ENCODE measurements at regions not wholly inside any gene's neighbourhood (a gene's known extent, or its start where the extent isn't known, plus 50 kb on each side); places are given as distances from the start of the nearest gene placed in this dataset.

DNA sequence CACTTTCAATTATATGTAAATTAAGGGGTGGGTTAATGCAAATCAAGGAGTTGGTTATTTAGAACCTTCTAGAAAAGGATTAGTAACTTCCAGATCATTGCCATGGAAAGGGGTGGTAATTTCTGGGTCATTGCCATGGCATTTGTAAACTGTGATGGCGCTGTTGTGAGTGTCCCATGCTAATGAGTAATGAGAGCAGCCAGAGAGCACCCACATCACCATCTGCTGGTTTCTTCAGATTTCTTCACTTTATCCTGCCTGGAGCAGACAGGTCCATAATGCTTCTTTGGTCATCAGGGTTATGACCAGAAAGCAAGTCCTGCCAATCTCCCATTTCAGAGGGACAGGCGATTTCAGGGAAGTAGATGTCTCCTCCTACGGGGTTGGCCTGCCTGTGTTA lies 311.3 kb upstream of the CNR1 start:
- H3K9me3 ChIP-seq: no peaks in the 10 kb centered on the region
- no peak for TF ChIP-seq POLR2A (IDR thresholded peaks at IDR 0.05)
- TF ChIP-seq, protein P1, sequence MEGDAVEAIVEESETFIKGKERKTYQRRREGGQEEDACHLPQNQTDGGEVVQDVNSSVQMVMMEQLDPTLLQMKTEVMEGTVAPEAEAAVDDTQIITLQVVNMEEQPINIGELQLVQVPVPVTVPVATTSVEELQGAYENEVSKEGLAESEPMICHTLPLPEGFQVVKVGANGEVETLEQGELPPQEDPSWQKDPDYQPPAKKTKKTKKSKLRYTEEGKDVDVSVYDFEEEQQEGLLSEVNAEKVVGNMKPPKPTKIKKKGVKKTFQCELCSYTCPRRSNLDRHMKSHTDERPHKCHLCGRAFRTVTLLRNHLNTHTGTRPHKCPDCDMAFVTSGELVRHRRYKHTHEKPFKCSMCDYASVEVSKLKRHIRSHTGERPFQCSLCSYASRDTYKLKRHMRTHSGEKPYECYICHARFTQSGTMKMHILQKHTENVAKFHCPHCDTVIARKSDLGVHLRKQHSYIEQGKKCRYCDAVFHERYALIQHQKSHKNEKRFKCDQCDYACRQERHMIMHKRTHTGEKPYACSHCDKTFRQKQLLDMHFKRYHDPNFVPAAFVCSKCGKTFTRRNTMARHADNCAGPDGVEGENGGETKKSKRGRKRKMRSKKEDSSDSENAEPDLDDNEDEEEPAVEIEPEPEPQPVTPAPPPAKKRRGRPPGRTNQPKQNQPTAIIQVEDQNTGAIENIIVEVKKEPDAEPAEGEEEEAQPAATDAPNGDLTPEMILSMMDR (IDR thresholded peaks at IDR 0.05): no peak
- no peak overlapping the region for H3K4me3 ChIP-seq (replicated peaks in 1 of 3)
- no peaks in the 10 kb centered on the region for H3K36me3 ChIP-seq
- H3K27me3 ChIP-seq: no peaks in the 10 kb centered on the region
- H3K27ac ChIP-seq: no peak overlapping the region
- intact Hi-C loops (cut with DNase I): no loop called here
- no peaks in the 10 kb centered on the region for H3K4me1 ChIP-seq
- 58 to 87% methylated on average over 3 of the region's 3 CpGs for WGBS, 2 donors
- DNase-seq: no peak

DNA sequence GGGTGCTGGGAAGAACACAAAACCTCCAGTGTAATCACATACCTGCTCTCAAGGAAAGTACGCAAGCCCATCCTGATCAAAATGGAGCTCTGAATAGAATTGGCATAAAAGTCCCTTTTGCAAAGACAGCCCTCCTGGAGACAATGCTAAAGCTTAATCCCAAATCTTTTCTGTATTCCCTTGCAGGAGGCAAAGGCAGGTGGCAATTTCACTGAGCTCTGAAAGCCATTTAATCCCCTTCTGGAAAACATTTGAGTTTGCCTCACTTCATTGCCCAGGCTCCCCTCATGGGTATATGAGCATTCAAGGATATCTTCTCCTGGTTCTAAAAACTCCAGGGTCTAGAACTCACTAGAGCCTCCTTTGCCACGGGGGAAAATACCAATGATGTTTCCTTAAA lies 310.2 kb upstream of the CNR1 start:
- H3K36me3 ChIP-seq: no peaks in the 10 kb centered on the region
- H3K4me1 ChIP-seq: no peaks in the 10 kb centered on the region
- no peak overlapping the region for H3K27ac ChIP-seq
- DNase-seq: no peak
- no peaks in the 10 kb centered on the region for H3K9me3 ChIP-seq
- TF ChIP-seq, protein P1 (IDR thresholded peaks at IDR 0.05): no peak
- TF ChIP-seq POLR2A (IDR thresholded peaks at IDR 0.05): no peak
- intact Hi-C loops (cut with DNase I): no loop called here
- no peaks in the 10 kb centered on the region for H3K27me3 ChIP-seq
- H3K4me3 ChIP-seq (replicated peaks in 1 of 3): no peak overlapping the region
- WGBS, 2 donors: 65 to 69% methylated on average over 2 of the region's 2 CpGs

DNA sequence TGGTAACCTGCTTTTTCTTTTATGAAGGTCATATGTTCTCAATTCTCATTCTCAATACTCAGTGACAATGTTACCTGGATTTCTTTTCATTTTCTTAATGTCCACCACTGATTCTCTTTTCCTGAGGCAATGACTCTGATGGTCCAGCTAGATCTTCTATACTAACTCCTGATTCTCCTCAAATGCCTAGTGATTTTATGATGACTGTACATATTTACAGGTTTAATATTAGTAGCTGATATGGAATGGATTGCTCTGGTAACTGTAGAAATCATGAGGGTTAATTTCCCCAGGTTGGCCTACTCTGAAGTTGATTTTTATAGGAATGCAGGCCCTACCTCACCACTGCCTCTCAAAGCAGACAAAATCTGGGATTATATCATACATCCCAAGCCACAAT lies 308.6 kb upstream of the CNR1 start:
- Histone ChIP-seq H3K36me3 (no peaks in the 10 kb centered on the region), H3K4me3 (replicated peaks in 1 of 3) (no peak overlapping the region), H3K27ac (no peak overlapping the region), H3K4me1 (no peaks in the 10 kb centered on the region), H3K9me3 (no peaks in the 10 kb centered on the region), H3K27me3 (no peaks in the 10 kb centered on the region)
- TF ChIP-seq, protein P1 (IDR thresholded peaks at IDR 0.05): no peak
- no peak for TF ChIP-seq POLR2A (IDR thresholded peaks at IDR 0.05)
- intact Hi-C loops (cut with DNase I): no loop called here
- DNase-seq: no peak

DNA sequence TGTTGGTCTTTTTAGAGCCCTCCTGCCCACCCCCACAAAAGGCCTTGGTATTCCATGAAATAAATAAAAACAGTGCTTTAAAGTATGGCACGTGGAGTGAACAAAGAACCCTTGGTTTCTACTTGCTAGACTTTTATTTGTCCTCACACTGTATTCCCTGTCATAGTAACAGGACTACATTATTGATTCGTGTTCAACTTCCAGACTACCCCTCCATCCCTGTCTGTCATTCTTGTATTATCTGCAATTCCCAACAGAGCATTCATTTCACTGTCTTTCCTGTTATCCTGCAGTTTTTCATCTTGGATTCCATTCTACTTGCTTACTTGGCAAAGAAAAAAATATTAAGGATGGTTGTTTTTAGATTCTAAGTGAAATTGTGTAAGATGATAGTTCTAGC lies 307.4 kb upstream of the CNR1 start:
- H3K27me3 ChIP-seq: no peaks in the 10 kb centered on the region
- intact Hi-C loops (cut with DNase I): no loop called here
- 48 to 53% methylated on average over 2 of the region's 2 CpGs for WGBS, 2 donors
- no peak overlapping the region for H3K27ac ChIP-seq
- TF ChIP-seq POLR2A (IDR thresholded peaks at IDR 0.05): no peak
- H3K9me3 ChIP-seq: no peaks in the 10 kb centered on the region
- no peak overlapping the region for H3K4me3 ChIP-seq (replicated peaks in 1 of 3)
- no peak for DNase-seq
- H3K4me1 ChIP-seq: no peaks in the 10 kb centered on the region
- no peaks in the 10 kb centered on the region for H3K36me3 ChIP-seq

DNA sequence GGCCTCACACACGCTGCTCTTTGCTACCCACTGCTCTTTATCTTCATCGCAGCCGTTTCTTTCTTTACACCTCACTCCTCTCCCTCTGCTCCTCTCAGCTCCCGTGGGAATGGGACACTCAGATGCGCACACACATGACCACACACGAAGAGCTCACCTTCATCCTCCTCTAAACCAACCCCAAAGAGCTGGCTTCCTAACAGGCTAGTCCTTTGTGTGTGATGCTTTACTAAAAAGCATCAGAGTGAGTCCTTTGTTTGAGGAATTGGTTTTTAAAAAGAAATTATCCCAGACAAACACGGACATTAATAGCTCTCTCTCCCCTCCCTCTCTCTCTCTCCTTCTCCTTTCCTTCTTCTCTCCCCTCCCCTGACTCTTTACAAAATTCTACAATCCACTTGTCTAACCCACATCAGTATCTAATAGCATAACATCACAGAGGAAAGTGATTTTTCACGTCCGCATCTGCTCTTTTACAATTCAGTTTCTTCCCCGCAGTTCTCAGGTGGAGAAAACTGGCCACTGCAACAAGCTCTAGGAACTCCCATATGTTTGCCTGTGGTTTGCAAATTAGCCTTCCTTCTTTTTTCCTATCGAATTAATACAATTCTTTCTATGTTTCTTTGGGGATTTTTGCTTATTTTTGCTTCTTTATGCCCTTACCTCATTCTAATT lies 306.8 kb upstream of the CNR1 start:
- DNase-seq: no peak
- H3K27ac ChIP-seq: no peak overlapping the region
- H3K36me3 ChIP-seq: no peaks in the 10 kb centered on the region
- 45 to 48% methylated on average over 11 of the region's 11 CpGs for WGBS, 2 donors
- intact Hi-C loops (cut with DNase I): no loop called here
- H3K4me1 ChIP-seq: no peaks in the 10 kb centered on the region
- H3K9me3 ChIP-seq: no peaks in the 10 kb centered on the region
- TF ChIP-seq POLR2A (IDR thresholded peaks at IDR 0.05): no peak
- TF ChIP-seq, protein P1 (IDR thresholded peaks at IDR 0.05): no peak
- H3K27me3 ChIP-seq: no peaks in the 10 kb centered on the region
- H3K4me3 ChIP-seq (replicated peaks in 1 of 3): no peak overlapping the region

DNA sequence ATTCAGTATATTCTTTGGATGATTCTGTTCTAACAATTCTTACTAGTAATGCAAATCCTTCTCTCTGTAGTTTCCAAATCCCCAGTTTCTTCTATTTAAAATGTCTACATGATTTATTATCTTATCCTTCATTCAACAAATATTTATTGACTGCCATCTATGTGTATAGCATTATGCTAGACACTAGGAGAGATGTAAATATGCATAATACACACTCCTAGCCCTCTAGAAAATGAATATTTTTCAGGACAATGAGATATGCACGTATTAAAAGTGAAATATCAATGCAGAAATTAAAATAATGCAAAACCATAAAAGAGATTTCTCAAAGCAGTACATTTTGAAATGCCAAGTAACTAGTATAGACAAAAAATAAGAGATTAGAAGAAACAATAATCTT lies 293.5 kb upstream of the CNR1 start:
- no peaks in the 10 kb centered on the region for H3K9me3 ChIP-seq
- no peak for DNase-seq
- TF ChIP-seq POLR2A (IDR thresholded peaks at IDR 0.05): no peak
- no peaks in the 10 kb centered on the region for H3K36me3 ChIP-seq
- H3K4me1 ChIP-seq: no peaks in the 10 kb centered on the region
- intact Hi-C loops (cut with DNase I): no loop called here
- no peak overlapping the region for H3K27ac ChIP-seq
- H3K4me3 ChIP-seq (replicated peaks in 1 of 3): no peak overlapping the region
- no peaks in the 10 kb centered on the region for H3K27me3 ChIP-seq
- WGBS, 2 donors: 57 to 59% methylated on average over 1 of the region's 1 CpG

All from thyroid gland (tissue), 4 donors.